CD4-positive, alpha-beta T cell treated with Interleukin-17A for 1 hour (primary cell): ENCODE measurements at regions not wholly inside any gene's neighbourhood (a gene's known extent, or its start where the extent isn't known, plus 50 kb on each side); places are given as distances from the start of the nearest gene placed in this dataset.

Source experiments
- DNase-seq: peaks from one replicate; pipeline ENCODE4 v3.0.0-alpha.2; 2020

GRCh38 chr1:60415696-60416095, 342.1 kb upstream of the C1orf87 start:
- no peak for DNase-seq

- DNase-seq = no peak
Observed at GRCh38 chr1:60413091-60413490, 339.5 kb upstream of the C1orf87 start.

GRCh38 chr1:60411591-60411990, 338.0 kb upstream of the C1orf87 start:
- no peak for DNase-seq

GRCh38 chr1:60402816-60403215, 329.2 kb upstream of the C1orf87 start:
- no peak for DNase-seq

GRCh38 chr1:60402216-60402615, 328.6 kb upstream of the C1orf87 start:
- DNase-seq = no peak

- no peak for DNase-seq
Observed at GRCh38 chr1:60394436-60394835, 320.9 kb upstream of the C1orf87 start.

- no peak for DNase-seq
Observed at GRCh38 chr1:60390593-60391282, 317.2 kb upstream of the C1orf87 start.

- no peak for DNase-seq
Observed at GRCh38 chr1:60388092-60388987, 314.8 kb upstream of the C1orf87 start.

- DNase-seq = no peak
Observed at GRCh38 chr1:60387175-60387574, 313.6 kb upstream of the C1orf87 start.

DNA sequence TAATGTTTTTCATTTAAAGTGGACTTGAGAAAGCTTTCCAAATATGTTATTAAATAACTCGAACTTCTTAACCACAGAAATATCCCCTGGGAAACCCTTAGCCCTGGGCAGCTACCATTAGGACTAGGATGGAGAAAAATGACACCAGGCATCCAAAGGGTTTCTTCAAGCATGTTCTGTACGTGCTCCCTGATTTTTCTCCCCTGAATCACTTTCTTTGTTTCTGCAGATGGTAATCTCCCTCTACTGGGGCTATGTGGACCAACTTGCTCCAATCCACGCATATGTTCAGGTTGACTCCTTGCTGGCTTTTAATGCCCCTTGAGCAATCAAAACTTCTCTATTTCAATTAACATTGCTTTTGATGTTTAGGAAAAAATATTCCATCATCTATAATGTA, 312.7 kb upstream of the C1orf87 start:
- no peak for DNase-seq

GRCh38 chr1:60376196-60376595, 302.6 kb upstream of the C1orf87 start:
- no peak for DNase-seq

- DNase-seq = no peak
Observed at GRCh38 chr1:60374537-60374936, 301.0 kb upstream of the C1orf87 start.

DNA sequence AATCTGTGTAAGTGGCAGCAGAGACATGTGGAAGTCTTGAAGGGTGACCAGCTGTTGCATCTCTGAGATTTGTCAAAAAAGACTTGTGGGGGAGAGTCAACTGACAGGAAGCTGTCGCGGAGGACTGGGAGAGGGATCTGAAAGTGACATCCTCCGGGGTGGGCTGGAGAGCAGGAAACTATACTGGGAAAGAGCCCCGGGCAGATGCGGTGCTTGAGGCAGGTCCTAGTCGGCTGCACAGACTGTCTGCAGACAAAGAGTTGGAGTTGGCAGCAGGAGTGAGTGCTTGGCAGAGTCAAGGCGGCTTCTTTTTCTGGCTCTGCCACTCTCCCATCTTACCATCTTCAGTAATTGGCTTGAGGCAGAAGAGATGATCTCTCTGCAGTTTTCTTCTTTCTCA, 294.0 kb upstream of the C1orf87 start:
- no peak for DNase-seq

GRCh38 chr1:60359431-60359830, 285.9 kb upstream of the C1orf87 start:
- DNase-seq = no peak

DNA sequence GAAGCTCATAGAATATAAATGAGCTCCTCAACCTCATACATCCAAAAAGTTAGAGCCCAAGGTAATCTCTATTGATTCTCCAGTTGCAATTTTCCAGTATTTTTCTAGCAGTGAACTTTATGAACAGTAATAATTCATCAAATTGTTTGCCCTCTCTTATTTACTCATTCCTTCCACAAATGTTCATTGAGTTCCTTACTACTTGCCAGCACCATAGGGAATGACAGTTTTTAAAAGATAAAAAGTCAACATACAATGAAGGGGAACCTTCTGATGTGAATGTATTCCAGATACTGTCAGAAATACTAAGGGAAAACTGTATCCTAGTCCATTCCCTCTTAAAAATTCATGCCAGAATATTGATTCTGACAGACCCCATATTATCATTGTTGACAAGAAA, 277.0 kb upstream of the C1orf87 start:
- DNase-seq = no peak

DNA sequence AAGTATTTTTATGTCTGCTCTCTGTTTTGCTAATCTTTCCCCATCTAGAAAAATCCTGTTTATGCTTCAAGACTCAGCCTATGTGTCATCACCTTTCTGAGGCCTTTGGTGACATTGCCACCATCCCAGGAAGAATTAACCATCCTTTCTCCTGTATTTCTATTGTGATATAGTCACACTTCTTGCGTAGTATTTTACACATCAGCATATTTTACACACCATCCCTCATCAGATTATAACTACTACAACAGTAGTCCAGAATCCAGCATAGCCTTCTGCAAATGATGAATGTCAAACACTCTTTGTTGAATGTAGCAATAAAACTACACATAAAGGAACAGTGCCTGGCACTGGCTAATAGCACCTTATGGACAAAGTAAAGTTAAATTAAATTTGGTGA, 275.3 kb upstream of the C1orf87 start:
- DNase-seq = no peak

GRCh38 chr1:60345621-60346020, 272.1 kb upstream of the C1orf87 start:
- DNase-seq = no peak

GRCh38 chr1:60345049-60345448, 271.5 kb upstream of the C1orf87 start:
- no peak for DNase-seq

DNA sequence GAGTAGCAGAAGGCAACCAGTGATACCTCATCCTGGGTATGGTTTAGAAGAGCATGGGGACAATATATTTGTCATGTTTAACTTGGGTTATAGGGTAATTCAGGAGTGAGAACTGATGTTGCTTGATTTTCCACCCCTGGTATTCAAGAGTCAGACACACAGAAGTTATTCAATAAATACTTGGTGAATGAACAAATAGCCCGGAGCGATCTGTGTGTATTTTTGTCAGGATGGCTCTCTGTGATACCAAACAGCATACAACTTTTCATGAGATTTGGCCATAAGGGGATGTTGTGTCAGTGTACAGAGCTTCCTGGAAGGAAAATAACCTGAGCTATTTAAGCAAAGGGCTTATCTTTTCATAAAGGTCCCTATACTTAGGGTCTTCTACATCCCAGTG, 270.2 kb upstream of the C1orf87 start:
- DNase-seq = no peak

GRCh38 chr1:60342569-60342968, 269.0 kb upstream of the C1orf87 start:
- DNase-seq = no peak

DNA sequence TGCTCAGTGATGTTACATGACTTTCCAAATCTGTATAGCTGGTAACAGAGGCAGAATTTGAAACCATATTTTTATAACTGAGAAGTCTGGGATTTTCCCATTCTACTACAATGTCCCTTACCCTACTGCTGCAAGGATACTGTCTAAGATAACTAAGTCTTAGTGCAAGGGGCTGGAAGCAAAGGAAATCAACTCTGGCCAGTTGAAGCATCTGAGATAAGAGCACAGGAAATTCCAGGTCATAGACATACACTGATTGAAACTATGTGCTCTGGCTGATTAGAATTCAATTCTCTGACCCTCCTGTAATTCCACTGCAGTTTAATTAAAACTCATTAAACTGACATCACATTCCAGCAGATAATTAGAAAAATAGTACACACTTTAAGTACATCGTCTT, 267.7 kb upstream of the C1orf87 start:
- DNase-seq = no peak

GRCh38 chr1:60331647-60332046, 258.1 kb upstream of the C1orf87 start:
- no peak for DNase-seq

DNA sequence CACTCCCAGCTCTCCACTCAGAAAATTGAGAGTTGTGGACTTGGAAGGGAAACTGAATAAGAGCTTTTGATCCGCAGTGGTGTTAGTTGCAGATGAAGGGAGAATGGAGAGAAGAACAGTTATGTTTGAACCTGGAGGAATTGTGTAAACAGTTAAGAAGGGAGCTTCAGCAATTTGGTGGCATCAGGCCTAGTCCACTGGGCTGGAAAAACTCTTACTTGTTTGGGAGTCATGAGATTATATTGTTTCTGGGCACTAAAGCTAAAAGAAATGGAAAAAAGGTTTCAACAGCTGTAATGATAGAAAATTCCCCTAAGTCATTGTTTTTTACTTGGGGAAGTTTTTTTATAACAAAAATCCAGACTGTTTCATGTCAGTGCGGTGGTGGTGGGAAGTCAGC, 256.1 kb upstream of the C1orf87 start:
- no peak for DNase-seq

DNA sequence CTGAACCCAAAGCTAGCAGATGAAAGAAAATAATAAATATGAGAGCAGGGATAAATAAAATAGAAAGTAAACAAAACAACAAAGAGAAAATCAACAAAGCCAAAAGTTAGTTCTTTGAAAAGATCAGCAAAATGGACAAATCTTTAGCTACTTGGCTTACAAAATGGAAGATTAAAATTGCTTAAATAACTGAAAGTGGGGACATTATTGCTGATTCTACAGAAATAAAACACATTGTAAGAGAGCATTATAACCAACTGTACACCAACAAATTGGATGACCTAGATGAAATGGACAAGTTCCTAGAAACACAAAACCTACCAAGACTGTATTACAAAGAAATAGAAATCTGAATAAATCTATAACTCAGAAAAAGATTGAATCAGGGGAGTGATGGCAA, 238.3 kb upstream of the C1orf87 start:
- DNase-seq = no peak

DNA sequence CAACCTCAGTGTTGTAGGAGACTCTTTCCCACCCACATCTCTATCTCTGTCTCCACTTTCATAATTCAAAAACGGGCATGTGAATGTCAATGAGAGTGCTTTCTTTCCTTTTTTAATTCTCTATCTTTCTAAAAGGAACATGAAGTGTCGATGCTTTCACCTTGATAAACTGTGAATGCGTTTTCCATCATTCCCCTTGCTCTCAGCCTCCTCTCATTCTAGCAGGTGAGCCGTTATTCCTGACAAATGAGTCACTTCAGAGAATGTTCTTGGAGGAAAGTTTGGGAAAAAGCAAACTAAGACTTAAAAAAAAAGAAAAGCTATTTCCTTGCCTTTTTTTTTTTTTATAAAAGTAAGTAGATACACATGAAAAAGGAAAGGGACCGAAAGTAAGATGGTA, 226.0 kb upstream of the C1orf87 start:
- DNase-seq = no peak
